GM23338 (cell line): ENCODE measurements at regions not wholly inside any gene's neighbourhood (a gene's known extent, or its start where the extent isn't known, plus 50 kb on each side); places are given as distances from the start of the nearest gene placed in this dataset.

Experiments
- ATAC-seq: fragments of 200-7000 bp; cut with Tn5 transposase; 3 replicates; pipeline ENCODE4 v1.9.1; 2020
- DNase-seq: peaks from one replicate; pipeline ENCODE4 v3.0.0-alpha.2; 2015; ENCODE audit warnings: low spot score
- H2AFZ ChIP-seq: fragments of 200-600 bp; sonication (generic); 2 replicates; pipeline ENCODE4 v1.8.0; 2016; ENCODE audit warnings: antibody characterized with exemption, mild to moderate bottlenecking, moderate library complexity
- H3F3A ChIP-seq: fragments of 200-600 bp; sonication (generic); replicated peaks from 2 replicates; pipeline ENCODE4 v1.8.0; 2017; ENCODE audit warnings: antibody characterized with exemption, mixed run types, low read depth
- H3K27ac ChIP-seq: fragments of 200-600 bp; sonication (generic); 2 replicates; pipeline ENCODE4 v1.6.1; 2016; ENCODE audit warnings: low read depth
- H3K27me3 ChIP-seq: fragments of 200-600 bp; sonication (generic); 2 replicates; pipeline ENCODE4 v1.8.0; 2016; ENCODE audit warnings: mild to moderate bottlenecking, mixed run types, moderate library complexity; ENCODE audit not compliant: insufficient read depth
- H3K36me3 ChIP-seq: fragments of 200-600 bp; sonication (generic); 2 replicates; pipeline ENCODE4 v1.8.0; 2016; ENCODE audit warnings: mild to moderate bottlenecking; ENCODE audit not compliant: insufficient read depth
- H3K4me1 ChIP-seq: fragments of 200-600 bp; sonication (generic); 2 replicates; pipeline ENCODE4 v1.8.0; 2016; ENCODE audit warnings: mild to moderate bottlenecking, moderate library complexity; ENCODE audit not compliant: insufficient read depth
- H3K4me2 ChIP-seq: fragments of 200-600 bp; sonication (generic); 2 replicates; pipeline ENCODE4 v1.7.1; 2017; ENCODE audit warnings: mixed run types
- H3K4me3 ChIP-seq: fragments of 200-600 bp; sonication (generic); 2 replicates; pipeline ENCODE4 v1.6.1; 2016; ENCODE audit warnings: mixed run types
- H3K79me2 ChIP-seq: fragments of 200-600 bp; sonication (generic); replicated peaks from 2 replicates; pipeline ENCODE4 v1.8.0; 2017; ENCODE audit warnings: mild to moderate bottlenecking; ENCODE audit not compliant: insufficient read depth
- H3K9me2 ChIP-seq: fragments of 200-600 bp; sonication (generic); 2 replicates; pipeline ENCODE4 v1.8.0; 2017; ENCODE audit not compliant: insufficient read depth
- H4K20me1 ChIP-seq: fragments of 200-600 bp; sonication (generic); replicated peaks from 2 replicates; pipeline ENCODE4 v1.8.0; 2017; ENCODE audit warnings: mild to moderate bottlenecking; ENCODE audit not compliant: insufficient read depth
- H3K27ac Mint-ChIP-seq: 2 replicates; pipeline ENCODE4 v1.8.0; 2020; ENCODE audit warnings: inconsistent platforms, mild to moderate bottlenecking, moderate library complexity, mixed read lengths
- H3K27me3 Mint-ChIP-seq: 3 replicates; pipeline ENCODE4 v1.8.0; 2022; ENCODE audit warnings: low read depth, mild to moderate bottlenecking, moderate library complexity, mixed read lengths, inconsistent platforms; ENCODE audit not compliant: insufficient read depth, poor library complexity
- H3K36me3 Mint-ChIP-seq: 3 replicates; pipeline ENCODE4 v1.8.0; 2021; ENCODE audit warnings: low read depth, mild to moderate bottlenecking, inconsistent platforms, moderate library complexity, mixed read lengths
- H3K4me1 Mint-ChIP-seq: 3 replicates; pipeline ENCODE4 v1.8.0; 2020; ENCODE audit warnings: mild to moderate bottlenecking, inconsistent platforms, mixed read lengths
- H3K4me3 Mint-ChIP-seq: 3 replicates; pipeline ENCODE4 v1.8.0; 2021; ENCODE audit warnings: moderate library complexity, mild to moderate bottlenecking, inconsistent platforms, mixed read lengths
- H3K9me3 Mint-ChIP-seq: 3 replicates; pipeline ENCODE4 v1.8.0; 2020; ENCODE audit warnings: moderate library complexity, mild to moderate bottlenecking, inconsistent platforms, mixed read lengths
- CREB1 ChIP-seq: fragments of 250-450 bp; sonication (Bioruptor Pico); IDR thresholded peaks from 2 replicates; pipeline ENCODE4 v1.5.0; 2020; ENCODE audit warnings: low read depth, mild to moderate bottlenecking, moderate library complexity
- ETS1 ChIP-seq: IDR thresholded peaks from 2 replicates; pipeline ENCODE4 v1.6.1; 2016; ENCODE audit warnings: antibody characterized with exemption
- EZH2 ChIP-seq: fragments of 200-600 bp; sonication (generic); IDR thresholded peaks from one replicate; pipeline ENCODE4 v1.8.0; 2017; ENCODE audit warnings: antibody characterized with exemption, mild to moderate bottlenecking, low read depth; ENCODE audit not compliant: unreplicated experiment
- EZH2phosphoT487 ChIP-seq: fragments of 200-600 bp; sonication (generic); IDR thresholded peaks from one replicate; pipeline ENCODE4 v1.8.1; 2018; ENCODE audit warnings: antibody characterized with exemption; ENCODE audit not compliant: unreplicated experiment
- JUNB ChIP-seq: IDR thresholded peaks from one replicate; pipeline ENCODE4 v1.6.1; 2016; ENCODE audit warnings: antibody characterized with exemption; ENCODE audit not compliant: unreplicated experiment
- NANOG ChIP-seq: IDR thresholded peaks from 2 replicates; pipeline ENCODE4 v1.6.1; 2016; ENCODE audit warnings: antibody characterized with exemption, borderline replicate concordance
- POLR2AphosphoS5 ChIP-seq: IDR thresholded peaks from 2 replicates; pipeline ENCODE4 v1.6.1; 2016; ENCODE audit warnings: antibody characterized with exemption, low read depth
- REST ChIP-seq: IDR thresholded peaks from one replicate; pipeline ENCODE4 v1.6.1; 2018; ENCODE audit warnings: antibody characterized with exemption; ENCODE audit not compliant: unreplicated experiment
- ZNF331 ChIP-seq: fragments of 250-450 bp; sonication (Bioruptor Pico); IDR thresholded peaks from 2 replicates; pipeline ENCODE4 v1.5.0; 2020; ENCODE audit warnings: low read depth, mild to moderate bottlenecking, moderate library complexity
- TF ChIP-seq, protein P1 (sequence below), 2 experiments: fragments of 200-600 bp in 1 of 2; sonication (generic) in 1 of 2; conservative IDR thresholded peaks; 2 replicates each; pipeline versions ENCODE4 v1.5.1 to v1.6.1; 2016 to 2017; ENCODE audit warnings: antibody characterized with exemption in 2 of 2, low read depth in 2 of 2, mild to moderate bottlenecking in 2 of 2, moderate library complexity in 1 of 2
- TF ChIP-seq, protein P2 (sequence below): fragments of 250-450 bp; sonication (Bioruptor Pico); IDR thresholded peaks from 2 replicates; pipeline ENCODE4 v1.5.0; 2020; ENCODE audit warnings: mild to moderate bottlenecking, moderate library complexity

DNA sequence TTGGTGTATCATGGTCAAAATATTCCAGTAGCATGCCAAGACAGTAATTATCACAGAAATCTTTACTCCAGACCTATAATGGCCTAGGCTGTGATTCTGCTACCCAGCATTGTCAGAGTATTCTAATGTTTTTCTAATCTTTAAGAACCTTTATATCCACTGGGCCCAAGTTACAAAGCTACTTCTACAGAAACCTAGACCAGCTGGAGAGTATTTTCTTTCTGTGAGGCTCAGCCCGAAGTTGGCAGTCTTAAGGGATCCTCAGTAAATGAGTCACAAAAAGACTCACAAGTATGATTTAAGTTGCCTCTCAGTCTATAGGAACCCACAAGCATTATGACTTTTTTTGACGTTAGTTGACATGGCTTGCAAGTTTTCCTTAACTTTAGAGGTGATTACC lies 638.5 kb upstream of the FAM241A start:
- DNase-seq (no peak), ATAC-seq (no peak)
- no peak for TF ChIP-seq REST
- no peak for TF ChIP-seq NANOG
- TF ChIP-seq CREB1 (CRISPR knock-in tag) = no peak
- no peak for TF ChIP-seq POLR2AphosphoS5
- TF ChIP-seq JUNB = no peak
- no peak for TF ChIP-seq EZH2phosphoT487
- no peak for TF ChIP-seq ZNF331 (CRISPR knock-in tag)
- no peak for TF ChIP-seq ETS1
- TF ChIP-seq, protein P1, sequence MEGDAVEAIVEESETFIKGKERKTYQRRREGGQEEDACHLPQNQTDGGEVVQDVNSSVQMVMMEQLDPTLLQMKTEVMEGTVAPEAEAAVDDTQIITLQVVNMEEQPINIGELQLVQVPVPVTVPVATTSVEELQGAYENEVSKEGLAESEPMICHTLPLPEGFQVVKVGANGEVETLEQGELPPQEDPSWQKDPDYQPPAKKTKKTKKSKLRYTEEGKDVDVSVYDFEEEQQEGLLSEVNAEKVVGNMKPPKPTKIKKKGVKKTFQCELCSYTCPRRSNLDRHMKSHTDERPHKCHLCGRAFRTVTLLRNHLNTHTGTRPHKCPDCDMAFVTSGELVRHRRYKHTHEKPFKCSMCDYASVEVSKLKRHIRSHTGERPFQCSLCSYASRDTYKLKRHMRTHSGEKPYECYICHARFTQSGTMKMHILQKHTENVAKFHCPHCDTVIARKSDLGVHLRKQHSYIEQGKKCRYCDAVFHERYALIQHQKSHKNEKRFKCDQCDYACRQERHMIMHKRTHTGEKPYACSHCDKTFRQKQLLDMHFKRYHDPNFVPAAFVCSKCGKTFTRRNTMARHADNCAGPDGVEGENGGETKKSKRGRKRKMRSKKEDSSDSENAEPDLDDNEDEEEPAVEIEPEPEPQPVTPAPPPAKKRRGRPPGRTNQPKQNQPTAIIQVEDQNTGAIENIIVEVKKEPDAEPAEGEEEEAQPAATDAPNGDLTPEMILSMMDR (conservative IDR thresholded peaks at IDR 0.05; ENCODE audit: low read depth in 2 of 2) = no peak
- TF ChIP-seq EZH2 = no peak
- TF ChIP-seq, protein P2, sequence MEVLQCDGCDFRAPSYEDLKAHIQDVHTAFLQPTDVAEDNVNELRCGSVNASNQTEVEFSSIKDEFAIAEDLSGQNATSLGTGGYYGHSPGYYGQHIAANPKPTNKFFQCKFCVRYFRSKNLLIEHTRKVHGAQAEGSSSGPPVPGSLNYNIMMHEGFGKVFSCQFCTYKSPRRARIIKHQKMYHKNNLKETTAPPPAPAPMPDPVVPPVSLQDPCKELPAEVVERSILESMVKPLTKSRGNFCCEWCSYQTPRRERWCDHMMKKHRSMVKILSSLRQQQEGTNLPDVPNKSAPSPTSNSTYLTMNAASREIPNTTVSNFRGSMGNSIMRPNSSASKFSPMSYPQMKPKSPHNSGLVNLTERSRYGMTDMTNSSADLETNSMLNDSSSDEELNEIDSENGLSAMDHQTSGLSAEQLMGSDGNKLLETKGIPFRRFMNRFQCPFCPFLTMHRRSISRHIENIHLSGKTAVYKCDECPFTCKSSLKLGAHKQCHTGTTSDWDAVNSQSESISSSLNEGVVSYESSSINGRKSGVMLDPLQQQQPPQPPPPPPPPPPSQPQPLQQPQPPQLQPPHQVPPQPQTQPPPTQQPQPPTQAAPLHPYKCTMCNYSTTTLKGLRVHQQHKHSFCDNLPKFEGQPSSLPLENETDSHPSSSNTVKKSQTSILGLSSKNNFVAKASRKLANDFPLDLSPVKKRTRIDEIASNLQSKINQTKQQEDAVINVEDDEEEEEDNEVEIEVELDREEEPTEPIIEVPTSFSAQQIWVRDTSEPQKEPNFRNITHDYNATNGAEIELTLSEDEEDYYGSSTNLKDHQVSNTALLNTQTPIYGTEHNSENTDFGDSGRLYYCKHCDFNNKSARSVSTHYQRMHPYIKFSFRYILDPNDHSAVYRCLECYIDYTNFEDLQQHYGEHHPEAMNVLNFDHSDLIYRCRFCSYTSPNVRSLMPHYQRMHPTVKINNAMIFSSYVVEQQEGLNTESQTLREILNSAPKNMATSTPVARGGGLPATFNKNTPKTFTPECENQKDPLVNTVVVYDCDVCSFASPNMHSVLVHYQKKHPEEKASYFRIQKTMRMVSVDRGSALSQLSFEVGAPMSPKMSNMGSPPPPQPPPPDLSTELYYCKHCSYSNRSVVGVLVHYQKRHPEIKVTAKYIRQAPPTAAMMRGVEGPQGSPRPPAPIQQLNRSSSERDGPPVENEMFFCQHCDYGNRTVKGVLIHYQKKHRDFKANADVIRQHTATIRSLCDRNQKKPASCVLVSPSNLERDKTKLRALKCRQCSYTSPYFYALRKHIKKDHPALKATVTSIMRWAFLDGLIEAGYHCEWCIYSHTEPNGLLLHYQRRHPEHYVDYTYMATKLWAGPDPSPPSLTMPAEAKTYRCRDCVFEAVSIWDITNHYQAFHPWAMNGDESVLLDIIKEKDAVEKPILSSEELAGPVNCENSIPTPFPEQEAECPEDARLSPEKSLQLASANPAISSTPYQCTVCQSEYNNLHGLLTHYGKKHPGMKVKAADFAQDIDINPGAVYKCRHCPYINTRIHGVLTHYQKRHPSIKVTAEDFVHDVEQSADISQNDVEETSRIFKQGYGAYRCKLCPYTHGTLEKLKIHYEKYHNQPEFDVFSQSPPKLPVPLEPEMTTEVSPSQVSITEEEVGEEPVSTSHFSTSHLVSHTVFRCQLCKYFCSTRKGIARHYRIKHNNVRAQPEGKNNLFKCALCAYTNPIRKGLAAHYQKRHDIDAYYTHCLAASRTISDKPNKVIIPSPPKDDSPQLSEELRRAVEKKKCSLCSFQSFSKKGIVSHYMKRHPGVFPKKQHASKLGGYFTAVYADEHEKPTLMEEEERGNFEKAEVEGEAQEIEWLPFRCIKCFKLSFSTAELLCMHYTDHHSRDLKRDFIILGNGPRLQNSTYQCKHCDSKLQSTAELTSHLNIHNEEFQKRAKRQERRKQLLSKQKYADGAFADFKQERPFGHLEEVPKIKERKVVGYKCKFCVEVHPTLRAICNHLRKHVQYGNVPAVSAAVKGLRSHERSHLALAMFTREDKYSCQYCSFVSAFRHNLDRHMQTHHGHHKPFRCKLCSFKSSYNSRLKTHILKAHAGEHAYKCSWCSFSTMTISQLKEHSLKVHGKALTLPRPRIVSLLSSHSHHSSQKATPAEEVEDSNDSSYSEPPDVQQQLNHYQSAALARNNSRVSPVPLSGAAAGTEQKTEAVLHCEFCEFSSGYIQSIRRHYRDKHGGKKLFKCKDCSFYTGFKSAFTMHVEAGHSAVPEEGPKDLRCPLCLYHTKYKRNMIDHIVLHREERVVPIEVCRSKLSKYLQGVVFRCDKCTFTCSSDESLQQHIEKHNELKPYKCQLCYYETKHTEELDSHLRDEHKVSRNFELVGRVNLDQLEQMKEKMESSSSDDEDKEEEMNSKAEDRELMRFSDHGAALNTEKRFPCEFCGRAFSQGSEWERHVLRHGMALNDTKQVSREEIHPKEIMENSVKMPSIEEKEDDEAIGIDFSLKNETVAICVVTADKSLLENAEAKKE (CRISPR knock-in tag) = no peak
- Histone ChIP-seq H3K27ac (no peak overlapping the region), H2AFZ (no peak overlapping the region), H3K27me3 (no peaks in the 10 kb centered on the region), H3K4me3 (no peak overlapping the region), H3F3A (no peaks in the 10 kb centered on the region), H3K4me1 (no peaks in the 10 kb centered on the region), H3K36me3 (no peaks in the 10 kb centered on the region), H3K9me2 (no peaks in the 10 kb centered on the region), H4K20me1 (no peaks in the 10 kb centered on the region), H3K4me2 (no peak overlapping the region), H3K79me2 (no peaks in the 10 kb centered on the region)
- Mint-ChIP-seq H3K27ac (no peak overlapping the region), H3K27me3 (no peaks in the 10 kb centered on the region), H3K4me1 (peaks cover under 1% of the 10 kb centered on the region; the same call in 1 of the 3 replicates), H3K9me3 (no peaks in the 10 kb centered on the region), H3K4me3 (no peak overlapping the region), H3K36me3 (no peaks in the 10 kb centered on the region)
